Breast epithelium (tissue), 4 donors: ENCODE measurements at regions not wholly inside any gene's neighbourhood (a gene's known extent, or its start where the extent isn't known, plus 50 kb on each side); places are given as distances from the start of the nearest gene placed in this dataset.

Source experiments
- DNase-seq, 2 donors: peaks; one replicate each; pipeline ENCODE4 v3.0.0-alpha.2; 2019; ENCODE audit warnings: low spot score in 2 of 2
- H3K27ac ChIP-seq, 2 donors: fragments of 200-600 bp; sonication (generic) in 1 of 2; one replicate each; pipeline ENCODE4 v1.5.1; 2016 to 2019; ENCODE audit warnings: mild to moderate bottlenecking in 1 of 2
- H3K27me3 ChIP-seq, 2 donors: fragments of 200-600 bp; sonication (generic) in 1 of 2; one replicate each; pipeline versions ENCODE4 v1.5.1 to v1.6.0; 2017 to 2019; ENCODE audit warnings: control low read depth in 1 of 2, mild to moderate bottlenecking in 1 of 2
- H3K36me3 ChIP-seq: fragments of 200-600 bp; one replicate; pipeline ENCODE4 v1.5.1; 2019
- H3K4me1 ChIP-seq, 2 donors: fragments of 200-600 bp; sonication (generic); one replicate each; pipeline ENCODE4 v1.5.1; 2016 to 2019; ENCODE audit warnings: control low read depth in 1 of 2
- H3K4me3 ChIP-seq, 3 donors: fragments of 200-600 bp; sonication (generic); 1 replicate in 2 of 3; 2 replicates in 1 of 3; pipeline ENCODE4 v1.5.1; 2016 to 2019; ENCODE audit warnings: mild to moderate bottlenecking in 3 of 3, moderate library complexity in 2 of 3
- H3K9me3 ChIP-seq, 2 donors: fragments of 200-600 bp; sonication (generic) in 1 of 2; one replicate each; pipeline ENCODE4 v1.5.1; 2016 to 2019; ENCODE audit warnings: control low read depth in 1 of 2
- POLR2A ChIP-seq: fragments of 450-650 bp; IDR thresholded peaks from one replicate; pipeline ENCODE4 v1.6.1; 2016; ENCODE audit warnings: antibody characterized with exemption, mild to moderate bottlenecking, moderate library complexity
- POLR2AphosphoS5 ChIP-seq, 3 donors: sonication (generic); formaldehyde crosslinking; IDR thresholded peaks; one replicate each; pipeline ENCODE4 v1.6.1; 2017; ENCODE audit warnings: antibody characterized with exemption in 3 of 3
- intact Hi-C: fragments of 100-400 bp; cut with DNase I; formaldehyde crosslinking; loops from one replicate; pipeline ENCODE4 v1.15.1; 2023; ENCODE audit warnings: low total_unique reads
- TF ChIP-seq, protein P1 (sequence below), 3 donors: fragments of 450-650 bp; IDR thresholded peaks; one replicate each; pipeline ENCODE4 v1.5.1; 2016 to 2017; ENCODE audit warnings: antibody characterized with exemption in 3 of 3, mild to moderate bottlenecking in 3 of 3, moderate library complexity in 3 of 3

DNA sequence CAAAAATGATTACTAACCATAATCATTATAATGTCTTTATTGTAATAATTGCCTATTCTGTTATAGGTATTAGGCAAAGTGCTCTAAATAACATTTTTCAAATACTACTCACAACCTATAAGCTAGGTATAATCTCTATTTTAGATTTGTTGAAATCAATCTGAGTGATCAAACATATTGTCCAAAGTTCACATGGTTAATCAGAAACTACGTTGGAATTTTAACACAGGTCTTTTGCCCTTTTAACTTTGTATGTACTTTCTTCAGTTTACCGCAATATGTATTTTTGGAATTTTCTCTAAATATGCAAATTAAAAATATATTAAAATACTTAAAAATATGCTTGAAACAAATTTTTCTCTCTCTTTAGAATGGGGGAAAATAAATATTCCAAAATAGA is 1563.2 kb downstream of the KCNT2 start:
- Histone ChIP-seq H3K9me3 (no peaks in the 10 kb centered on the region), H3K27me3 (no peaks in the 10 kb centered on the region), H3K4me1 (no peaks in the 10 kb centered on the region), H3K36me3 (no peaks in the 10 kb centered on the region), H3K4me3 (no peak overlapping the region), H3K27ac (no peak overlapping the region)
- intact Hi-C loops, result no loop called here
- no peak for DNase-seq
- TF ChIP-seq POLR2A (no peak), POLR2AphosphoS5 (IDR thresholded peaks at IDR 0.05) (no peak)
- TF ChIP-seq, protein P1, sequence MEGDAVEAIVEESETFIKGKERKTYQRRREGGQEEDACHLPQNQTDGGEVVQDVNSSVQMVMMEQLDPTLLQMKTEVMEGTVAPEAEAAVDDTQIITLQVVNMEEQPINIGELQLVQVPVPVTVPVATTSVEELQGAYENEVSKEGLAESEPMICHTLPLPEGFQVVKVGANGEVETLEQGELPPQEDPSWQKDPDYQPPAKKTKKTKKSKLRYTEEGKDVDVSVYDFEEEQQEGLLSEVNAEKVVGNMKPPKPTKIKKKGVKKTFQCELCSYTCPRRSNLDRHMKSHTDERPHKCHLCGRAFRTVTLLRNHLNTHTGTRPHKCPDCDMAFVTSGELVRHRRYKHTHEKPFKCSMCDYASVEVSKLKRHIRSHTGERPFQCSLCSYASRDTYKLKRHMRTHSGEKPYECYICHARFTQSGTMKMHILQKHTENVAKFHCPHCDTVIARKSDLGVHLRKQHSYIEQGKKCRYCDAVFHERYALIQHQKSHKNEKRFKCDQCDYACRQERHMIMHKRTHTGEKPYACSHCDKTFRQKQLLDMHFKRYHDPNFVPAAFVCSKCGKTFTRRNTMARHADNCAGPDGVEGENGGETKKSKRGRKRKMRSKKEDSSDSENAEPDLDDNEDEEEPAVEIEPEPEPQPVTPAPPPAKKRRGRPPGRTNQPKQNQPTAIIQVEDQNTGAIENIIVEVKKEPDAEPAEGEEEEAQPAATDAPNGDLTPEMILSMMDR (IDR thresholded peaks at IDR 0.05), result no peak

DNA sequence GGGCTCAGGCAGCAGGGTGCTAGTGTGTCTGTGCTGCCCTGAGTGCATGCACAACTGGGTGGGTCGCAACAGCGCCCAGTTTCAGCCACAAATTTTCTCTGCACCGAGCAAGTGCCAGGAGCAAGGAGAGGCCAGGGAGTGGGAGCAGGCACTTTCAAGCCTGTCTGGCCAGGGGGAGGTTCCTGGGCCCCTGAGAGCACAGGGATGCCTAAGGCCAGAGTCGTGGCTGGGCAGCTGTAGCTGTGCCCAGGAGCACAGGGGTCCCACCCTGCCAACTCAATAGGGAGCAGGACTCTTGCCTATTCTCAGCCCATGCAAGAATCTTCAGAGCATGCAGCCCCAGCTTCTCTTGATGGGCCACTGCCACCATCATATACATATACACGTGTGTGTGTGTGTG is 1577.4 kb downstream of the KCNT2 start:
- Histone ChIP-seq H3K9me3 (peaks cover 8 to 14% of the 10 kb centered on the region in 2 donors), H3K36me3 (peaks cover 3% of the 10 kb centered on the region), H3K27ac (no peak overlapping the region), H3K4me3 (no peak overlapping the region), H3K27me3 (no peaks in the 10 kb centered on the region), H3K4me1 (no peaks in the 10 kb centered on the region)
- intact Hi-C loops, result no loop called here
- no peak for DNase-seq
- TF ChIP-seq POLR2AphosphoS5 (IDR thresholded peaks at IDR 0.05), result no peak
- no peak for TF ChIP-seq POLR2A
- TF ChIP-seq, protein P1 (IDR thresholded peaks at IDR 0.05), result no peak

DNA sequence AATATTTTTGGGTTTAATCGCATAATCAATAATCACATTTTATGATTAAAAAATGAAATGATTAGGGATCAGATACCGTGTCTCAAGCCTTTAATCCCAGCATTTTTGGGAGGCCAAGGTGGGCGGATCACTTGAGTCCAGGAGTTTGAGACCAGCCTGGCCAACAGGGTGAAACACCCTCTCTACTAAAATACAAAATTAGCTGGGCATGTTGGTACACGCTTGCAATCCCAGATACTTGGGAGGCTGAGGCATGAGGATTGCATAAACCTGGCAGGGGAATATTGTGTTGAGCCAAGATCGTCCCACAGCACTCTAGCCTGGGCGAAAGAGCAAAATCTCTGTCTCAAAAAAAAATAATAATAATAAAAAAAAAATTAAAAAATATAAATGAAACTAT is 1581.4 kb downstream of the KCNT2 start:
- Histone ChIP-seq H3K27me3 (no peaks in the 10 kb centered on the region), H3K4me3 (no peak overlapping the region), H3K9me3 (peaks cover 8 to 14% of the 10 kb centered on the region in 2 donors), H3K36me3 (peaks cover 3% of the 10 kb centered on the region), H3K27ac (no peak overlapping the region), H3K4me1 (no peaks in the 10 kb centered on the region)
- TF ChIP-seq, protein P1 (IDR thresholded peaks at IDR 0.05), result no peak
- TF ChIP-seq POLR2A, result no peak
- no peak for TF ChIP-seq POLR2AphosphoS5 (IDR thresholded peaks at IDR 0.05)
- intact Hi-C loops, result no loop called here
- no peak for DNase-seq

DNA sequence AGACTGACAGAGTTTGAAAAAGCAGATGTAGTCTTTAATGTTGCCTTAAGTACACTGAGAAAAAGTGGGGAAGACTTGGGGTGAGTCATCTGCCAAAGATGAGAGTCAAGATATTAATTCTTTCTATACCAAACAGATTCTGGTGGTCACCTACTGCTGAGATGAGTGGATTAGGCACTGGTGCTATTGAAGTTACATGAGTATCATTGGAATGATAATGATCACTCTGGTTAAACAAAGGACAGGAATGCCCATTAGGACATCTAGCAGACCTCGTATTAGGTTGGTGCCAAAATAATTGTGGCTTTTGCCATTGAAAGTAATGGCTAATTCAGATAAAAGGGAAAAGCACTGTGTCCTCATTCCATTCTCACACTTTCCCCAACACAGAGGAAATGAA is 1588.9 kb downstream of the KCNT2 start:
- intact Hi-C loops, result no loop called here
- Histone ChIP-seq H3K27me3 (no peaks in the 10 kb centered on the region), H3K27ac (no peak overlapping the region), H3K36me3 (no peaks in the 10 kb centered on the region), H3K9me3 (no peaks in the 10 kb centered on the region), H3K4me1 (no peaks in the 10 kb centered on the region), H3K4me3 (no peak overlapping the region)
- no peak for DNase-seq
- no peak for TF ChIP-seq POLR2A
- TF ChIP-seq, protein P1 (IDR thresholded peaks at IDR 0.05), result no peak

DNA sequence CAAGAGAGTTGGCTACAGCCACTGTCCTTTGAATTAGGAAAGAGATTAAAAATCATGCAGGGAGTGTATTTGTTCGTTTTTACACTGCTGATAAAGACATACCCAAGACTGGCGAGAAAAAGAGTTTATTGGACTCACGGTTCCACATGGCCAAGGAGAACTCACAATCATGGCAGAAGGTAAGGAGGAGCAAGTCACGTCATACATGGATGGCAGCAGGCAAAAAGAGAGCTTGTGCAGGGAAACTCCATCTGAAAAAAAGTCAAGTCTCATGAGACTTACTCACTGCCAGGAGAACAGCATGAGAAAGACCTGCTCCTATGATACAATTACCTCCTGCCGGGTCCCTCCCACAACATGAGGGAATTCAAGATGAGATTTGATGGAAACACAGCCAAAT is 1595.2 kb downstream of the KCNT2 start:
- Histone ChIP-seq H3K27ac (no peak overlapping the region), H3K9me3 (no peaks in the 10 kb centered on the region), H3K4me1 (no peaks in the 10 kb centered on the region), H3K36me3 (no peaks in the 10 kb centered on the region), H3K4me3 (no peak overlapping the region), H3K27me3 (no peaks in the 10 kb centered on the region)
- TF ChIP-seq, protein P1 (IDR thresholded peaks at IDR 0.05), result no peak
- no peak for TF ChIP-seq POLR2AphosphoS5 (IDR thresholded peaks at IDR 0.05)
- no peak for TF ChIP-seq POLR2A
- no peak for DNase-seq
- intact Hi-C loops, result no loop called here
